Nephron progenitor cell (in vitro differentiated cells): ENCODE measurements at regions not wholly inside any gene's neighbourhood (a gene's known extent, or its start where the extent isn't known, plus 50 kb on each side); places are given as distances from the start of the nearest gene placed in this dataset.
A peak's percentile ranks its signal among the peaks of the same experiment; 100 is the strongest.

ENCODE experiments used
- DNase-seq: peaks from one replicate; pipeline ENCODE4 v3.0.0; 2021
- H3K27ac Mint-ChIP-seq: 2 replicates; pipeline ENCODE4 v1.8.0; 2021; ENCODE audit warnings: mild to moderate bottlenecking, moderate library complexity, mixed read lengths
- H3K27me3 Mint-ChIP-seq: 2 replicates; pipeline ENCODE4 v1.8.0; 2021; ENCODE audit warnings: mild to moderate bottlenecking, low read depth, mixed read lengths; ENCODE audit not compliant: poor library complexity
- H3K36me3 Mint-ChIP-seq: 2 replicates; pipeline ENCODE4 v1.8.0; 2021; ENCODE audit warnings: low read depth, mixed read lengths
- H3K4me1 Mint-ChIP-seq: 2 replicates; pipeline ENCODE4 v1.8.0; 2021; ENCODE audit warnings: mixed read lengths
- H3K4me3 Mint-ChIP-seq: 2 replicates; pipeline ENCODE4 v1.8.0; 2021; ENCODE audit warnings: mild to moderate bottlenecking, moderate library complexity, mixed read lengths
- H3K9me3 Mint-ChIP-seq: 2 replicates; pipeline ENCODE4 v1.8.0; 2021; ENCODE audit warnings: mild to moderate bottlenecking, moderate library complexity, mixed read lengths
- CTCF ChIP-seq: fragments of 200-600 bp; sonication (generic); IDR thresholded peaks from 2 replicates; pipeline ENCODE4 v1.5.0; 2021; ENCODE audit warnings: antibody characterized with exemption

GRCh38 chr20:40111282-40111681 is 577.8 kb downstream of the MAFB start:
- H3K9me3 Mint-ChIP-seq: no peaks in the 10 kb centered on the region
- H3K4me3 Mint-ChIP-seq: no peak overlapping the region
- TF ChIP-seq CTCF: no peak
- H3K4me1 Mint-ChIP-seq: peaks cover 30% of the 10 kb centered on the region
- H3K27ac Mint-ChIP-seq: no peak overlapping the region
- no peaks in the 10 kb centered on the region for H3K27me3 Mint-ChIP-seq
- H3K36me3 Mint-ChIP-seq: no peaks in the 10 kb centered on the region
- DNase-seq: no peak

- Mint-ChIP-seq H3K36me3 (no peaks in the 10 kb centered on the region), H3K4me3 (no peak overlapping the region), H3K9me3 (no peaks in the 10 kb centered on the region), H3K27me3 (no peaks in the 10 kb centered on the region), H3K4me1 (peaks cover 27% of the 10 kb centered on the region), H3K27ac (peak overlapping the region; percentile 60)
- TF ChIP-seq CTCF: no peak
- DNase-seq: no peak
Measured at GRCh38 chr20:40110311-40110831, 578.7 kb downstream of the MAFB start.

GRCh38 chr20:40109136-40109535 is 579.9 kb downstream of the MAFB start:
- Mint-ChIP-seq H3K4me3 (no peak overlapping the region), H3K9me3 (no peaks in the 10 kb centered on the region), H3K36me3 (no peaks in the 10 kb centered on the region), H3K27ac (no peak overlapping the region), H3K4me1 (peaks cover 25% of the 10 kb centered on the region), H3K27me3 (no peaks in the 10 kb centered on the region)
- no peak for DNase-seq
- no peak for TF ChIP-seq CTCF

GRCh38 chr20:40108321-40108720 is 580.7 kb downstream of the MAFB start:
- TF ChIP-seq CTCF: no peak
- Mint-ChIP-seq H3K27me3 (peaks cover under 1% of the 10 kb centered on the region), H3K36me3 (no peaks in the 10 kb centered on the region), H3K4me1 (peaks cover 25% of the 10 kb centered on the region), H3K9me3 (no peaks in the 10 kb centered on the region), H3K4me3 (no peak overlapping the region), H3K27ac (no peak overlapping the region)
- DNase-seq: no peak

- no peak overlapping the region for H3K4me3 Mint-ChIP-seq
- peaks cover 14% of the 10 kb centered on the region for H3K4me1 Mint-ChIP-seq
- no peaks in the 10 kb centered on the region for H3K9me3 Mint-ChIP-seq
- no peak overlapping the region for H3K27ac Mint-ChIP-seq
- no peak for TF ChIP-seq CTCF
- no peak for DNase-seq
- peaks cover 9% of the 10 kb centered on the region for H3K27me3 Mint-ChIP-seq
- H3K36me3 Mint-ChIP-seq: no peaks in the 10 kb centered on the region
Measured at GRCh38 chr20:40104959-40105358, 584.1 kb downstream of the MAFB start.

GRCh38 chr20:40103420-40103819 is 585.6 kb downstream of the MAFB start:
- no peak for DNase-seq
- Mint-ChIP-seq H3K9me3 (no peaks in the 10 kb centered on the region), H3K27ac (no peak overlapping the region), H3K4me1 (peaks cover 4% of the 10 kb centered on the region), H3K27me3 (peaks cover 9% of the 10 kb centered on the region), H3K4me3 (no peak overlapping the region), H3K36me3 (no peaks in the 10 kb centered on the region)
- TF ChIP-seq CTCF: no peak
